Uterus (tissue), 3 donors: ENCODE measurements at regions not wholly inside any gene's neighbourhood (a gene's known extent, or its start where the extent isn't known, plus 50 kb on each side); places are given as distances from the start of the nearest gene placed in this dataset.

Experiments
- DNase-seq, 2 donors: peaks; one replicate each; pipeline ENCODE4 v3.0.0-alpha.2; 2019 to 2020
- H3K27ac ChIP-seq, 2 donors: fragments of 200-600 bp; sonication (generic); 1 replicate in 1 of 2; 2 replicates in 1 of 2; pipeline ENCODE4 v1.5.1; 2016 to 2018
- H3K27me3 ChIP-seq, 2 donors: fragments of 200-600 bp; sonication (generic); one replicate each; pipeline ENCODE4 v1.5.1; 2018 to 2019; ENCODE audit warnings: control low read depth in 1 of 2
- H3K36me3 ChIP-seq, 2 donors: fragments of 200-600 bp; sonication (generic); one replicate each; pipeline ENCODE4 v1.5.1; 2019; ENCODE audit warnings: control low read depth in 1 of 2
- H3K4me1 ChIP-seq, 2 donors: fragments of 200-600 bp; sonication (generic); one replicate each; pipeline ENCODE4 v1.5.1; 2018 to 2019; ENCODE audit warnings: control low read depth in 1 of 2
- H3K4me3 ChIP-seq, 2 donors: fragments of 200-600 bp; sonication (generic); 1 replicate in 1 of 2; 2 replicates in 1 of 2; pipeline ENCODE4 v1.5.1; 2018 to 2019; ENCODE audit warnings: mild to moderate bottlenecking in 1 of 2
- H3K9me3 ChIP-seq, 2 donors: fragments of 200-600 bp; sonication (generic); one replicate each; pipeline ENCODE4 v1.5.1; 2019; ENCODE audit warnings: control low read depth in 1 of 2
- POLR2A ChIP-seq, 2 donors: fragments of 450-650 bp; IDR thresholded peaks; one replicate each; pipeline ENCODE4 v1.6.1; 2016; ENCODE audit warnings: antibody characterized with exemption in 2 of 2, mild to moderate bottlenecking in 1 of 2, moderate library complexity in 1 of 2
- intact Hi-C: fragments of 100-400 bp; cut with DNase I; formaldehyde crosslinking; loops from one replicate; pipeline ENCODE4 v1.15.1; 2023; ENCODE audit warnings: low total_unique reads
- TF ChIP-seq, protein P1 (sequence below), 4 experiments: fragments of 200-600 bp in 2 of 4; fragments of 450-650 bp in 2 of 4; sonication (generic) in 2 of 4; IDR thresholded peaks; one replicate each; pipeline ENCODE4 v1.5.1; 2016 to 2019; ENCODE audit warnings: antibody characterized with exemption in 4 of 4, mild to moderate bottlenecking in 2 of 4, moderate library complexity in 1 of 4
- donor health status: DM: yes; HTN: yes; CAD: no.

DNA sequence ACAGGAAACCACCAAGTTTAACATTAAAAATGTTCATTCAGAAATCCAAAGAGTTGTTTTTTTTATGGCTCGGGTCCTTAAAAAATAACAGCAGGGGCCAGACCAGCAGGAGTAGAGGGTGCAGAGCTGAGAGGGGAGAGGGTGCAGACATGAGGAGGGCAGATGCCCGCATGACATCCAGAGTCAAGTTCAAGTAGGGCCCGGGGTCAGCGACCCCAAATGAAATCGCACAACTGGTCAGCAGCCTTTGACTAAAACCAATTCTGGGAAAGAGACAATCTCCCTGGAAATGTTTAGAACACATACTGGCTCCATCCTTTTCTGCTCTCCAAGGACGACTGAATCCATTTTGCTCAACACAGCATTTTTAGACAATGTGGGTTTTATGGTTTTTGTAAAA lies 297.5 kb downstream of the FGFR2 start:
- no peak for DNase-seq
- Histone ChIP-seq H3K9me3 (no peaks in the 10 kb centered on the region), H3K4me3 (no peak overlapping the region), H3K27me3 (no peaks in the 10 kb centered on the region), H3K4me1 (no peaks in the 10 kb centered on the region), H3K27ac (no peak overlapping the region), H3K36me3 (no peaks in the 10 kb centered on the region)
- TF ChIP-seq POLR2A (IDR thresholded peaks at IDR 0.05) = no peak
- TF ChIP-seq, protein P1, sequence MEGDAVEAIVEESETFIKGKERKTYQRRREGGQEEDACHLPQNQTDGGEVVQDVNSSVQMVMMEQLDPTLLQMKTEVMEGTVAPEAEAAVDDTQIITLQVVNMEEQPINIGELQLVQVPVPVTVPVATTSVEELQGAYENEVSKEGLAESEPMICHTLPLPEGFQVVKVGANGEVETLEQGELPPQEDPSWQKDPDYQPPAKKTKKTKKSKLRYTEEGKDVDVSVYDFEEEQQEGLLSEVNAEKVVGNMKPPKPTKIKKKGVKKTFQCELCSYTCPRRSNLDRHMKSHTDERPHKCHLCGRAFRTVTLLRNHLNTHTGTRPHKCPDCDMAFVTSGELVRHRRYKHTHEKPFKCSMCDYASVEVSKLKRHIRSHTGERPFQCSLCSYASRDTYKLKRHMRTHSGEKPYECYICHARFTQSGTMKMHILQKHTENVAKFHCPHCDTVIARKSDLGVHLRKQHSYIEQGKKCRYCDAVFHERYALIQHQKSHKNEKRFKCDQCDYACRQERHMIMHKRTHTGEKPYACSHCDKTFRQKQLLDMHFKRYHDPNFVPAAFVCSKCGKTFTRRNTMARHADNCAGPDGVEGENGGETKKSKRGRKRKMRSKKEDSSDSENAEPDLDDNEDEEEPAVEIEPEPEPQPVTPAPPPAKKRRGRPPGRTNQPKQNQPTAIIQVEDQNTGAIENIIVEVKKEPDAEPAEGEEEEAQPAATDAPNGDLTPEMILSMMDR (IDR thresholded peaks at IDR 0.05) = no peak
- intact Hi-C loops = no loop called here

DNA sequence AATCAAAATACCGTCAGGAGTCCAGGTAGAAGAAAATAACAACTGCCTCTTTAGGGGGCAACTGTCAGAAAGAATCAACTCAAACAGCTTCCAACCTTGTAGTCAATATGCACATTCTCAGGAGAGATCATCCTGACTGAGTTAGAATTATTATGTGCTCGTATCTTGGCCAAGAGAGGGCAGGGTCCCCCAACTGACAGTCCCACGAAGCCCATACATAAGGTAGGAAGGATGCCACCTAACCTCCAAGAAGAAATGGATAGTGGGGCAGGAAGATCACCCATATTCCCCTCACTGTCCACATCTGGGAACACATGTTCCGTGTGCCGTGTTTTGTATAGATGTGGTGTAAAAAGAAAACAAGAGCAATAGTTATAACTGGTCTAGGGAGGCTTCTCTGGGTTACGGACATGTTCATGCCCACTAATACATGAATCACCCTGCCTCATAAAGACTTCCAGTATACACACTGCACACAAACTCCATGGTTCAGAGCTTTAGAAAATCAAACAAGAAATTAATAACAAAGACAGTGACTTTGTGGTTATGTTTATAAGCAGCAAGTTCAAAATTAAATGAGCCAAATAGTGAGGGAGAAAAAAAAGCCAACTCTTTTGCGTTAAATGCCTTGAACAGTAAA lies 295.6 kb downstream of the FGFR2 start:
- Histone ChIP-seq H3K4me3 (no peak overlapping the region), H3K4me1 (no peaks in the 10 kb centered on the region), H3K9me3 (no peaks in the 10 kb centered on the region), H3K27ac (no peak overlapping the region), H3K27me3 (no peaks in the 10 kb centered on the region), H3K36me3 (no peaks in the 10 kb centered on the region)
- intact Hi-C loops = no loop called here
- no peak for TF ChIP-seq POLR2A (IDR thresholded peaks at IDR 0.05)
- TF ChIP-seq, protein P1 (IDR thresholded peaks at IDR 0.05) = no peak
- DNase-seq = no peak

DNA sequence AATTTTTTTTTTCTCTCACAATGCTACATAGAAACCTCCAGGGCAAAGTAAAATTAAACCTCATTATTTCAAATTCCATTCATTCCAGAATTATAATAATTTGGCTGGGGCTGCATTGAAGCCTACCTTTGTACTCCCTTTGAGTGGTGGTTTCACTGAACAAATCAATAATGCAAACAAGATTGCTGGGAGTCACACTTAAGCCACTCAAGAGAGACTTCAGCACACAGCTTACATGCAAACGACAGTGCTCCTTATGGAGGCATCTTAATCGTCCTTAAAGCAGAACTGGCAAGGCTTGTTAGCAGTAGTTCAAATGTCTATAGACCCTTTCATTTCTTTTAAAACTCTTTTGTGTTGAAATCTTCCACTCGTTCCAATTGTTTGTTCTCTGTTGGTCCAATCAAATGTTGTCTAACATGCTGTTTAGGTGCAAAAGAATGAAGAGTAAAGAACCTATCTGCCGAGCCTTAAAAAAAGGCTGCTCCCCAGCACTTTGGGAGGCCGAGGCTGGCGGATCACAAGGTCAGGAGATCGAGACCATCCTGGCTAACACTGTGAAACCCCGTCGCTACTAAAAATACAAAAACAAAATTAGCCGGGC lies 294.9 kb downstream of the FGFR2 start:
- no peak for DNase-seq
- no peaks in the 10 kb centered on the region for H3K4me1 ChIP-seq
- H3K27ac ChIP-seq = no peak overlapping the region
- H3K27me3 ChIP-seq = no peaks in the 10 kb centered on the region
- TF ChIP-seq, protein P1 (IDR thresholded peaks at IDR 0.05) = no peak
- TF ChIP-seq POLR2A (IDR thresholded peaks at IDR 0.05) = no peak
- no peaks in the 10 kb centered on the region for H3K36me3 ChIP-seq
- H3K4me3 ChIP-seq = no peak overlapping the region
- intact Hi-C loops = no loop called here
- H3K9me3 ChIP-seq = no peaks in the 10 kb centered on the region

DNA sequence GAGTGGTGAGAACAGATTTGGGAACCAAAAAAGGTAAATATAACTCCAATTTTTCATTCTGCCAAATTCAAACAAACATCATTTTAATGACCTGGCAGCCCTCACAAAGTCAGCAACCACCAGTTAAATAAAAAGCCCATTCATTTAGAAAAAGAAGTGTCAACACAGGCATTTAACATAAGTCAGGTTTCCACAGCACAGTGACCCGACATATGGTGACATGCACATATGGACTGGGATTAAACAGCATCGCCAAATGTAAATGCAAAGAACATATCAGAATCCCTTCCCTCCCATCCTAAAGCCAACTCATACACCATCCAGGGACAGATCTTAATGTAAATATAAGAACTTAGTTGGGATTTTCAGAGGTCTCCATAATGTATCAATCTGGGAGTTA lies 293.2 kb downstream of the FGFR2 start:
- Histone ChIP-seq H3K27ac (no peak overlapping the region), H3K4me3 (no peak overlapping the region), H3K9me3 (no peaks in the 10 kb centered on the region), H3K36me3 (no peaks in the 10 kb centered on the region), H3K4me1 (no peaks in the 10 kb centered on the region), H3K27me3 (no peaks in the 10 kb centered on the region)
- DNase-seq = no peak
- intact Hi-C loops = no loop called here
- TF ChIP-seq, protein P1 (IDR thresholded peaks at IDR 0.05) = no peak
- TF ChIP-seq POLR2A (IDR thresholded peaks at IDR 0.05) = no peak

DNA sequence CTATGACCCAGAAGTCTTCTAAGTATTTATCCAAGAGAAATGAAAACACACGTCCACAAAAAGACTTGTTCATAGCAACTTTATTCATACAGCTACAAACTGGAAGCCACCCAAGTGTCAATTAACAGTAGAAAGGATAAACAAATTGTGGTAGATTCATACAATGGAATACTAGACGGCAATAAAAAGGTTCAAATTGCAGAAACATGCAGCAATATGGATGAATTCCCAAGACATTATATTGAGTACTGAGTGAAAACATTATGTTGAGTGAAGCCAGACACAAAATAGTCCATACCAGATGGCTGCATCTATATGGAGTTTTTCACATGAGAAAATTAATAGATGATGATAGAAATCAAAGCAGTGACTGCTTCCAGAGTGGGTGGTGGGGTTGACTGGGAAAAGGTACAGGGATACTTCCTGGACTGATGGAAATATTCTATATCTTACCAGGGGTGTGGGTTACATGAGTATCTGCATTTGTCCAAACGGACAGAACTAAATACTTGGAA lies 292.0 kb downstream of the FGFR2 start:
- H3K9me3 ChIP-seq = no peaks in the 10 kb centered on the region
- H3K27ac ChIP-seq = no peak overlapping the region
- H3K4me3 ChIP-seq = no peak overlapping the region
- no peaks in the 10 kb centered on the region for H3K4me1 ChIP-seq
- intact Hi-C loops = no loop called here
- no peak for TF ChIP-seq POLR2A (IDR thresholded peaks at IDR 0.05)
- TF ChIP-seq, protein P1 (IDR thresholded peaks at IDR 0.05) = no peak
- no peak for DNase-seq
- H3K36me3 ChIP-seq = no peaks in the 10 kb centered on the region
- H3K27me3 ChIP-seq = no peaks in the 10 kb centered on the region
